ENCODE measurements at regions not wholly inside any gene's neighbourhood (a gene's known extent, or its start where the extent isn't known, plus 50 kb on each side); places are given as distances from the start of the nearest gene placed in this dataset.

DNA sequence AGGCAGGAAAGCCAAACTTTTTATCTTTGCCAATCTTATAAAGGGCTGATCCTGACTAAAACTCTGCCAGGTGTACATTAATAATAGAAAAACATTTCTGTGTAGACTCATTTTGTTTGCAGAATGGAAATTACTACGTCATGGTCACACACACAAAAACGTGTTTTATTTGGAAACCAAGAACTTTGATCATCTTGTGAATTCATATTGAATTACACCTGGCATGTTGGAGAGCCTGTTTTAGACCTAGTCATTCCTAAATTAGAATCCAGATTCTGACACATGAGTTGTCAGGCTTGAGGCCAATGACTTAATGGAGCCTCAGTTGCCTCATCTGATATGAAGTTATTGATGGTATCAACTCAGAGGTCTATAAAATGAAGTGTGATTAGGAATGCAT lies 235.6 kb upstream of the TENM4 start:
- TF ChIP-seq, protein P1, sequence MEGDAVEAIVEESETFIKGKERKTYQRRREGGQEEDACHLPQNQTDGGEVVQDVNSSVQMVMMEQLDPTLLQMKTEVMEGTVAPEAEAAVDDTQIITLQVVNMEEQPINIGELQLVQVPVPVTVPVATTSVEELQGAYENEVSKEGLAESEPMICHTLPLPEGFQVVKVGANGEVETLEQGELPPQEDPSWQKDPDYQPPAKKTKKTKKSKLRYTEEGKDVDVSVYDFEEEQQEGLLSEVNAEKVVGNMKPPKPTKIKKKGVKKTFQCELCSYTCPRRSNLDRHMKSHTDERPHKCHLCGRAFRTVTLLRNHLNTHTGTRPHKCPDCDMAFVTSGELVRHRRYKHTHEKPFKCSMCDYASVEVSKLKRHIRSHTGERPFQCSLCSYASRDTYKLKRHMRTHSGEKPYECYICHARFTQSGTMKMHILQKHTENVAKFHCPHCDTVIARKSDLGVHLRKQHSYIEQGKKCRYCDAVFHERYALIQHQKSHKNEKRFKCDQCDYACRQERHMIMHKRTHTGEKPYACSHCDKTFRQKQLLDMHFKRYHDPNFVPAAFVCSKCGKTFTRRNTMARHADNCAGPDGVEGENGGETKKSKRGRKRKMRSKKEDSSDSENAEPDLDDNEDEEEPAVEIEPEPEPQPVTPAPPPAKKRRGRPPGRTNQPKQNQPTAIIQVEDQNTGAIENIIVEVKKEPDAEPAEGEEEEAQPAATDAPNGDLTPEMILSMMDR (IDR thresholded peaks at IDR 0.05; ENCODE audit: low read depth, low read length, poor library complexity, severe bottlenecking): no peak
- TF ChIP-seq EZH2phosphoT487 (IDR thresholded peaks at IDR 0.05; ENCODE audit: borderline replicate concordance, low read length): no peak
